ENCODE measurements at regions not wholly inside any gene's neighbourhood (a gene's known extent, or its start where the extent isn't known, plus 50 kb on each side); places are given as distances from the start of the nearest gene placed in this dataset.

DNA sequence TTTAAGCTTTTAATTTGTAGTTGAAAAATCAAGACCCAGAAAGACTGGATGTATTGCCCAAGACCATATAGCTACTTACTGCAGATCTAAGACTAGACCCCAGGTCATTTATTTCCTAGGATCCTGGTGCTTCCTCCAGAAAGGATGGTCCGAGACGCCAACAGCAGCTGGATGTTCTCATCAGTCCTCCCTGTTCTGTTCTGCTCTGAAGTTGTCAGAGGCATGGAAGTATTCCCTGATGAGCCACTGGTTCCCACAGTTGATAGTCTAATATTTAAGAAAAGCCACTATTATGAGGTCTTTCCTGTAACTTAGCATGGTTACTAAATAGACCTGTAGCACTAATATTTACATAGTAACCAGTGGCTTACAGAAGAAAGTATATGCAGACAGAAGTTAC is 393.5 kb downstream of the MTX2 start:
- no peak for DNase-seq (ENCODE audit: low read depth)

DNA sequence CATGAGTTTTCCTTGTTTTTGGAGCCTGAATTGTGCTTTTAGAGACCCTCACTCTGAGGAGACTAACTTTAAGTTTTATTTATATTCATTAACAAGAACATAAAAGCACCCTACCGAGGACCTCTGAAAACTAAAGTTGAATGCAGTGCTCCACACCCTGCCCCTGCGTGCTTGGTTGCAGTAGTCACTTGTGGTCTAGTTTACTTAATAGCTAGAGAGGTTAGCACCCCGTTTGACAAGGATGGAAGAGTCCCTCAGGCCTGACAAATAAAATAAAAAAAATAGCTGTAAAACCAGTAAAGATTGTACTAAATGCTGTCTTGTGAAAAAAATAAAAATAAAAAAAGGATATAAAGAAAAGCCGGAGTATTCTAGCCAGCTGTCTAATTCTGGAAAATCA is 395.2 kb downstream of the MTX2 start:
- DNase-seq (ENCODE audit: low read depth) = no peak
- Histone ChIP-seq H3K4me3 (ENCODE audit: low read depth, low read length) (no peak overlapping the region), H3K27me3 (ENCODE audit: control insufficient read depth, insufficient read depth, low read length) (no peaks in the 10 kb centered on the region), H3K36me3 (ENCODE audit: control insufficient read depth, insufficient read depth, low read length) (no peaks in the 10 kb centered on the region)
- TF ChIP-seq, protein P1, sequence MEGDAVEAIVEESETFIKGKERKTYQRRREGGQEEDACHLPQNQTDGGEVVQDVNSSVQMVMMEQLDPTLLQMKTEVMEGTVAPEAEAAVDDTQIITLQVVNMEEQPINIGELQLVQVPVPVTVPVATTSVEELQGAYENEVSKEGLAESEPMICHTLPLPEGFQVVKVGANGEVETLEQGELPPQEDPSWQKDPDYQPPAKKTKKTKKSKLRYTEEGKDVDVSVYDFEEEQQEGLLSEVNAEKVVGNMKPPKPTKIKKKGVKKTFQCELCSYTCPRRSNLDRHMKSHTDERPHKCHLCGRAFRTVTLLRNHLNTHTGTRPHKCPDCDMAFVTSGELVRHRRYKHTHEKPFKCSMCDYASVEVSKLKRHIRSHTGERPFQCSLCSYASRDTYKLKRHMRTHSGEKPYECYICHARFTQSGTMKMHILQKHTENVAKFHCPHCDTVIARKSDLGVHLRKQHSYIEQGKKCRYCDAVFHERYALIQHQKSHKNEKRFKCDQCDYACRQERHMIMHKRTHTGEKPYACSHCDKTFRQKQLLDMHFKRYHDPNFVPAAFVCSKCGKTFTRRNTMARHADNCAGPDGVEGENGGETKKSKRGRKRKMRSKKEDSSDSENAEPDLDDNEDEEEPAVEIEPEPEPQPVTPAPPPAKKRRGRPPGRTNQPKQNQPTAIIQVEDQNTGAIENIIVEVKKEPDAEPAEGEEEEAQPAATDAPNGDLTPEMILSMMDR (IDR thresholded peaks at IDR 0.05; ENCODE audit: insufficient read depth, low read length, poor library complexity, severe bottlenecking) = no peak

More for the DNA sequence above, 393.5 kb downstream of the MTX2 start:
- no peak overlapping the region for H3K4me3 ChIP-seq (ENCODE audit: low read depth, low read length)
- no peaks in the 10 kb centered on the region for H3K27me3 ChIP-seq (ENCODE audit: control insufficient read depth, insufficient read depth, low read length)
- TF ChIP-seq, protein P1 (IDR thresholded peaks at IDR 0.05; ENCODE audit: insufficient read depth, low read length, poor library complexity, severe bottlenecking) = no peak
- H3K36me3 ChIP-seq (ENCODE audit: control insufficient read depth, insufficient read depth, low read length) = no peaks in the 10 kb centered on the region

DNA sequence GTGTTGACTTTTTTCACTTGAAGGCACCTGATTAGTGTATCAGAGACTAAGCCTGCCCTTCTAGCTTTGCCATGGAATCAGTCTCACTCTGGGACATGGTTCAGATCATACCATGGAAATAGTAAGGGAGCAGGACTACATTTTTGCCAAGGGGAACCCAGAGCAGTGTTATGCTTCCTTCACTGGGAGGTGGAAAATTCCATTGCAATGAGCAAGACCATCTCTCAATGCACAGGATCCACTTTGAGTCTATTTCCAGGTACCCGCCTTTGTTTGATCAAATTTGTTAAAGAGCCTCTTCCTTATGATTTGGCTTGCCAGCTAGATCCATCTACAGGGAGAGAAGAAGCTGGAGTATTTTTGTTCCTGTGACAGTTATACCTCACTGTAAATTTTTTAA is 395.8 kb downstream of the MTX2 start:
- DNase-seq (ENCODE audit: low read depth) = no peak
- Histone ChIP-seq H3K27me3 (ENCODE audit: control insufficient read depth, insufficient read depth, low read length) (no peaks in the 10 kb centered on the region), H3K36me3 (ENCODE audit: control insufficient read depth, insufficient read depth, low read length) (no peaks in the 10 kb centered on the region), H3K4me3 (ENCODE audit: low read depth, low read length) (no peak overlapping the region)
- TF ChIP-seq, protein P1 (IDR thresholded peaks at IDR 0.05; ENCODE audit: insufficient read depth, low read length, poor library complexity, severe bottlenecking) = no peak

DNA sequence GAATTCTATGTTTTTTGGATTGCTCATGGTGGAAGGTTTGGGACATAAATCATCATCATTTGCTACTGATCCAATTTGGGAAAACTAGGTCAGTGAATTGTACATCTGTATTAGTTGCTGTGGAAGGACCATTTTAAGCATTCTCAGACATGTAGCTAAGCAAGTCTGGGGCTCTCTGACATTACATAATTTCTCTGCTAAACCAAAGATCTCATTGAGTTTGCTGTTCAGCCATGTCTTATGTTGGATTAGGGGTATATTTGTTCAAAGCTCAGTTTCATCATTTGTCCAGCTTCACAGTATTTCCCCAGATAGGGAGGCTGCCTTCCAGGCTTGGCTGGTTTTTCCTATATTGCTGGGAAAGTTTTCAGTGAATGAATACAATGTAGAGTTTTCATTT is 399.7 kb downstream of the MTX2 start:
- no peak overlapping the region for H3K4me3 ChIP-seq (ENCODE audit: low read depth, low read length)

DNA sequence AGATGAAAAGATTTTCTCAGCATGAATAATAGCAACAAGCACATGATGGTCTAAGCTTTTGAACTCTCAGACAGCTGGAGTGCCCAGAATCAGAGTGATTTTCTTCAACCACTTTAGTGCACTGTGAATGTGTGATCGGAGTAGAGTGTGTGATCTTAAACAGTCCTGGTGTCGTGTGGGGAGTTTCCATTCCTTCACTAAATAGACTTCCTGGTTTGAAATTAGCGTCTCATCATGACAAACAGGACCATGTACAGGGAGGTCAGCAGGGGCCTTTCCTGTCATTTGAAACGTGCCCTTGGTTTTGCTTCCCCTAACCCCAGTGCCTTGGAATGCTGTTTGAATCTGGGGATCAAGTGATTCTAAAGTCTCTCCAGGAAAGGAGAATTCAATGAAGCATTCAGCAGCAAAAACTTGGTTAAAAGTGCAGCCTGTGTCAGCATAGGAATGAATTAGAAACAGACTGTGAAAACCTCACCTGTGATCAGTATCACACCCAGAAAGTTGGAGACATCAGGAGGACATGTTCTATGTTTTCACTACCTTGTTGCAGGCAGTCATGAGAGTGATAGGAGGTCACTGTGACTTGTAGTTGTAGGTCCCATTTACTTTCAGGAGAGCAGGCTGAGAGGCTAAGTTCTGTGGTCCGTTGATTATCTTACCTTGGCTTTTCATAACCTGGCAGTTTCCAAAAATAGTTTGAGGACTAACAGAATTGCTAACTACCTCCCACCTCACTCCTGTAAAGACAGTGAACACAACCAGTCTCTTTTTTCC is 400.3 kb downstream of the MTX2 start:
- TF ChIP-seq, protein P1 (IDR thresholded peaks at IDR 0.05; ENCODE audit: insufficient read depth, low read length, poor library complexity, severe bottlenecking) = no peak
- Histone ChIP-seq H3K36me3 (ENCODE audit: control insufficient read depth, insufficient read depth, low read length) (no peaks in the 10 kb centered on the region), H3K27me3 (ENCODE audit: control insufficient read depth, insufficient read depth, low read length) (no peaks in the 10 kb centered on the region), H3K4me3 (ENCODE audit: low read depth, low read length) (no peak overlapping the region)
- DNase-seq (ENCODE audit: low read depth) = no peak

More for the DNA sequence above, 399.7 kb downstream of the MTX2 start:
- no peaks in the 10 kb centered on the region for H3K36me3 ChIP-seq (ENCODE audit: control insufficient read depth, insufficient read depth, low read length)
- no peaks in the 10 kb centered on the region for H3K27me3 ChIP-seq (ENCODE audit: control insufficient read depth, insufficient read depth, low read length)
- no peak for DNase-seq (ENCODE audit: low read depth)
- TF ChIP-seq, protein P1 (IDR thresholded peaks at IDR 0.05; ENCODE audit: insufficient read depth, low read length, poor library complexity, severe bottlenecking) = no peak
